A549 (cell line): ENCODE measurements at regions not wholly inside any gene's neighbourhood (a gene's known extent, or its start where the extent isn't known, plus 50 kb on each side); places are given as distances from the start of the nearest gene placed in this dataset.
A peak's percentile ranks its signal among the peaks of the same experiment; 100 is the strongest.

ENCODE experiments used
- ATAC-seq, 2 experiments: fragments of 200-7000 bp in 1 of 2; fragments of >200 bp in 1 of 2; cut with Nextera tagmentation in 1 of 2; cut with Tn5 transposase in 1 of 2; 3 replicates each; pipeline versions ENCODE4 v1.8.0 to v1.9.1; 2018 to 2020; ENCODE audit warnings: mild to moderate bottlenecking in 1 of 2, moderate library complexity in 1 of 2
- CTCF ChIA-PET: fragments of 300-600 bp; sonication (Branson Sonifier 250); formaldehyde crosslinking; extraction: SDS; loops from one replicate; lab custom pipeline; 2021; ENCODE audit warnings: antibody characterized with exemption, inconsistent platforms; lab: Yijun Ruan, JAX
- POLR2A ChIA-PET: fragments of 350-600 bp; formaldehyde crosslinking; extraction: SDS; loops from one replicate; lab custom pipeline; 2021; ENCODE audit warnings: antibody characterized with exemption, inconsistent platforms; lab: Yijun Ruan, JAX
- DNase-seq, 2 experiments: peaks; one replicate each; pipeline versions ENCODE4 v3.0.0 to v3.0.0-alpha.2; 2011 to 2016; ENCODE audit warnings: low read depth in 1 of 2, low spot score in 1 of 2
- FAIRE-seq: peaks from 2 replicates; lab custom pipeline; 2011; peaks lifted over from hg19 to GRCh38; lab: Jason Lieb, UNC
- H3K27ac ChIP-seq, 2 experiments: fragments of >200 bp; sonication (Bioruptor Twin); formaldehyde crosslinking; 3 replicates each; pipeline ENCODE4 v1.5.1; 2016 to 2017
- H3K4me1 ChIP-seq: fragments of >200 bp; sonication (Bioruptor Twin); formaldehyde crosslinking; 3 replicates; pipeline ENCODE4 v1.6.1; 2016
- H3K4me2 ChIP-seq: fragments of >200 bp; sonication (Bioruptor Twin); formaldehyde crosslinking; 3 replicates; pipeline ENCODE4 v1.6.1; 2016
- H3K4me3 ChIP-seq: fragments of >200 bp; sonication (Bioruptor Twin); formaldehyde crosslinking; 3 replicates; pipeline ENCODE4 v1.5.1; 2016
- H3K9me3 ChIP-seq: fragments of >200 bp; sonication (Bioruptor Twin); formaldehyde crosslinking; 3 replicates; pipeline ENCODE4 v1.6.1; 2016
- BHLHE40 ChIP-seq: IDR thresholded peaks from 2 replicates; pipeline ENCODE4 v1.6.1; 2012; ENCODE audit warnings: low read depth, low read length, inconsistent platforms
- CBX2 ChIP-seq: fragments of 200-600 bp; sonication (generic); IDR thresholded peaks from 2 replicates; pipeline ENCODE4 v1.6.1; 2016; ENCODE audit warnings: low read depth, mild to moderate bottlenecking, borderline replicate concordance
- CBX8 ChIP-seq: fragments of 200-600 bp; sonication (generic); IDR thresholded peaks from 2 replicates; pipeline ENCODE4 v1.6.1; 2016
- CEBPB ChIP-seq, 2 experiments: fragments of >200 bp in 1 of 2; sonication (Bioruptor Twin) in 1 of 2; formaldehyde crosslinking in 1 of 2; IDR thresholded peaks; 2 replicates each; pipeline ENCODE4 v1.6.1; 2012 to 2016
- CHD2 ChIP-seq: fragments of 150-350 bp; IDR thresholded peaks from 2 replicates; pipeline ENCODE4 v1.6.1; 2014; ENCODE audit warnings: low read length; ENCODE audit not compliant: partially characterized antibody
- CTCF ChIP-seq: fragments of >200 bp; sonication (Bioruptor Twin); formaldehyde crosslinking; IDR thresholded peaks from 3 replicates; pipeline ENCODE4 v1.5.1; 2016
- E2F6 ChIP-seq: IDR thresholded peaks from 2 replicates; pipeline ENCODE4 v1.6.1; 2012; ENCODE audit warnings: low read depth, borderline replicate concordance
- EHMT2 ChIP-seq: fragments of 200-600 bp; sonication (generic); IDR thresholded peaks from 2 replicates; pipeline ENCODE4 v1.6.1; 2016; ENCODE audit warnings: antibody characterized with exemption, low read depth, mild to moderate bottlenecking, moderate library complexity
- ESRRA ChIP-seq: fragments of 150-350 bp; IDR thresholded peaks from 2 replicates; pipeline ENCODE4 v1.6.1; 2014; ENCODE audit warnings: mild to moderate bottlenecking, low read length, borderline replicate concordance
- FOSB ChIP-seq: fragments of 250-450 bp; sonication (Bioruptor Pico); IDR thresholded peaks from 2 replicates; pipeline ENCODE4 v1.5.0; 2020; ENCODE audit warnings: mild to moderate bottlenecking, moderate library complexity
- GATA3 ChIP-seq: IDR thresholded peaks from 2 replicates; pipeline ENCODE4 v1.6.1; 2012; ENCODE audit warnings: borderline replicate concordance
- HES2 ChIP-seq: fragments of >200 bp; sonication (Bioruptor Twin); formaldehyde crosslinking; IDR thresholded peaks from 2 replicates; pipeline ENCODE4 v1.6.1; 2016
- HEYL ChIP-seq: fragments of 250-450 bp; sonication (Bioruptor Pico); IDR thresholded peaks from 2 replicates; pipeline ENCODE4 v1.8.0; 2021; ENCODE audit warnings: mild to moderate bottlenecking, moderate library complexity
- HOXB13 ChIP-seq: fragments of 250-450 bp; sonication (Bioruptor Pico); IDR thresholded peaks from 2 replicates; pipeline ENCODE4 v1.5.0; 2020; ENCODE audit warnings: low read depth, mild to moderate bottlenecking, moderate library complexity
- JUN ChIP-seq, 2 experiments: fragments of >200 bp; sonication (Bioruptor Twin); formaldehyde crosslinking; IDR thresholded peaks; 2 replicates in 1 of 2; 3 replicates in 1 of 2; pipeline ENCODE4 v1.6.1; 2016 to 2017
- JUNB ChIP-seq: fragments of >200 bp; sonication (Bioruptor Twin); formaldehyde crosslinking; IDR thresholded peaks from 2 replicates; pipeline ENCODE4 v1.6.1; 2016
- MAFK ChIP-seq: fragments of 450-650 bp; IDR thresholded peaks from 2 replicates; pipeline ENCODE4 v1.6.1; 2014; ENCODE audit not compliant: partially characterized antibody
- MAZ ChIP-seq: fragments of 150-350 bp; IDR thresholded peaks from 2 replicates; pipeline ENCODE4 v1.6.1; 2014; ENCODE audit warnings: antibody characterized with exemption, low read depth, low read length, borderline replicate concordance
- MYC ChIP-seq: IDR thresholded peaks from 2 replicates; pipeline ENCODE4 v1.6.1; 2012; ENCODE audit warnings: mild to moderate bottlenecking, inconsistent platforms, low read length, improper control_type of control experiment, borderline replicate concordance
- PHF8 ChIP-seq: fragments of 200-600 bp; sonication (generic); IDR thresholded peaks from 2 replicates; pipeline ENCODE4 v1.6.1; 2016; ENCODE audit warnings: low read depth, mild to moderate bottlenecking, antibody characterized with exemption, moderate library complexity, borderline replicate concordance
- POLR2A ChIP-seq: IDR thresholded peaks from 2 replicates; pipeline ENCODE4 v1.6.1; 2012; ENCODE audit warnings: mild to moderate bottlenecking, low read length
- POLR2AphosphoS2 ChIP-seq: conservative IDR thresholded peaks from 2 replicates; pipeline ENCODE4 v1.6.1; 2012; ENCODE audit warnings: low read length, improper control_type of control experiment, inconsistent platforms
- RFX5 ChIP-seq: fragments of 450-650 bp; IDR thresholded peaks from 2 replicates; pipeline ENCODE4 v1.7.1; 2014; ENCODE audit warnings: antibody characterized with exemption, mild to moderate bottlenecking, moderate library complexity
- RNF2 ChIP-seq: fragments of 200-600 bp; sonication (generic); IDR thresholded peaks from 2 replicates; pipeline ENCODE4 v1.6.1; 2016; ENCODE audit warnings: low read depth, mild to moderate bottlenecking, antibody characterized with exemption, moderate library complexity, borderline replicate concordance
- TFCP2L1 ChIP-seq: fragments of 250-450 bp; sonication (Bioruptor Pico); IDR thresholded peaks from 2 replicates; pipeline ENCODE4 v1.5.0; 2021; ENCODE audit warnings: mild to moderate bottlenecking
- TP53 ChIP-seq: fragments of 250-450 bp; sonication (Bioruptor Pico); IDR thresholded peaks from 2 replicates; pipeline ENCODE4 v1.5.0; 2021; ENCODE audit warnings: mild to moderate bottlenecking, moderate library complexity
- ZSCAN20 ChIP-seq: fragments of 250-450 bp; sonication (Bioruptor Pico); IDR thresholded peaks from 2 replicates; pipeline ENCODE4 v1.8.0; 2022; ENCODE audit warnings: mild to moderate bottlenecking, moderate library complexity
- WGBS: methylation state at CpG from one replicate; pipeline ENCODE4 v1.1.6; 2017; ENCODE audit errors: missing lambda C conversion rate; 5-methylcytosine and 5-hydroxymethylcytosine counted together
- TF ChIP-seq, protein P1 (sequence below): fragments of 250-450 bp; sonication (Bioruptor Pico); IDR thresholded peaks from 2 replicates; pipeline ENCODE4 v1.5.0; 2020; ENCODE audit warnings: low read depth, mild to moderate bottlenecking, moderate library complexity

GRCh38 chr13:31043957-31044356 is 111.5 kb downstream of the TEX26 start:
- no peaks in the 10 kb centered on the region for H3K9me3 ChIP-seq
- peak overlapping the region in 1 of 2 experiments; percentile 66; a peak in 2 of 6 replicates for H3K27ac ChIP-seq
- no peak overlapping the region for H3K4me2 ChIP-seq
- H3K4me1 ChIP-seq, result peaks cover 24% of the 10 kb centered on the region
- no peak overlapping the region for H3K4me3 ChIP-seq
- no peak for FAIRE-seq
- ChIA-PET CTCF (interaction anchor here (0.9 to 2.5 kb wide), 12 partner anchors 13 to 236 kb away, joined by 3 to 11 read pairs (median 4); no protein-coding TSS in a partner anchor), POLR2A (no interaction called here)
- no peak for DNase-seq
- peak; percentile 5 to 12; a peak in 3 of 6 replicates for ATAC-seq
- whole genome bisulfite sequencing, result 64% methylated on average over 16 of the region's 16 CpGs
- TF ChIP-seq, protein P1, sequence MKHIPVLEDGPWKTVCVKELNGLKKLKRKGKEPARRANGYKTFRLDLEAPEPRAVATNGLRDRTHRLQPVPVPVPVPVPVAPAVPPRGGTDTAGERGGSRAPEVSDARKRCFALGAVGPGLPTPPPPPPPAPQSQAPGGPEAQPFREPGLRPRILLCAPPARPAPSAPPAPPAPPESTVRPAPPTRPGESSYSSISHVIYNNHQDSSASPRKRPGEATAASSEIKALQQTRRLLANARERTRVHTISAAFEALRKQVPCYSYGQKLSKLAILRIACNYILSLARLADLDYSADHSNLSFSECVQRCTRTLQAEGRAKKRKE (CRISPR knock-in tag), result no peak
- TF ChIP-seq CEBPB (IDR thresholded peaks at IDR 0.05) (no peak), PHF8 (no peak), CBX2 (no peak), MYC (no peak), CBX8 (no peak), ESRRA (no peak), GATA3 (no peak), FOSB (no peak), MAFK (no peak), RFX5 (no peak), POLR2AphosphoS2 (no peak), HOXB13 (no peak), TFCP2L1 (CRISPR knock-in tag) (no peak)

DNA sequence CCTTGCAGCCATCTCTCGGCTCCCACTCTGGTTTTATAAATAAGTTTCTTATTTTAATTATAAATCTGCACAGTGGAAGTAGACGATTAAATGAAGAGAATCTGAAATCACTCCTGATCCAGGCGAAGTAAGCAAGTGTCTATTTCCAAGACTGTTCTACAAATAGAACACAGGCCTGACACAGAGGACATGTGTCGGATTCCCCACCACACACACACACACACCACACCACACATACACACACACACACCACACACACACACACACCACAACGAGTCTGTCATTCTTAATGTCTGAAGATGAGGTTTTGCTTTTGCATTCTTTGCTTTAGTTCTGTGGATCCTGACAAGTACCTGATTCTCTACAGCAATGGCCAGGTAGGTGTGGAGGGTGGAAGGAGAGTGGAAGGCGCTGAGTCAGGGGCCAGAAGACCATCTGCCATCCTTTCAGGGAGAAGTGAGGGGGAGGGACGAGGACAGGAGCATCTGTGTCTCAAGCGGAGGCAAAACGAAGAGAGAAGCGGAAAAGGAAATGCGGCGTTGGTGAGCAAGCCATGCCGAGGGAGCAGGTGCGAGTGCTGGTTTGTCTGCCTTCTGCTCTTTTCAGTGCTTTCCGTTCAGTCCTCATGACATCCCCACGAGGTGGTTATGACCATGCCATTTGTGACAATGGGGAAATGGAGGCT is 110.2 kb downstream of the TEX26 start:
- Histone ChIP-seq H3K9me3 (no peaks in the 10 kb centered on the region), H3K4me3 (no peak overlapping the region), H3K4me2 (no peak overlapping the region), H3K27ac (no peak overlapping the region), H3K4me1 (peaks cover 24% of the 10 kb centered on the region)
- 76% methylated on average over 16 of the region's 16 CpGs for WGBS
- POLR2A ChIA-PET, result no interaction called here
- TF ChIP-seq HEYL (CRISPR knock-in tag) (no peak), JUNB (no peak), HOXB13 (no peak), CTCF (no peak), MYC (no peak), BHLHE40 (no peak), MAZ (no peak), RFX5 (no peak), MAFK (no peak), E2F6 (no peak), CHD2 (no peak), POLR2A (no peak), HES2 (no peak), JUN (IDR thresholded peaks at IDR 0.05) (no peak), TP53 (CRISPR knock-in tag) (no peak), ZSCAN20 (no peak), EHMT2 (no peak), RNF2 (no peak)
- no peak for FAIRE-seq
- no peak for DNase-seq
- CTCF ChIA-PET, result interaction anchor here (1.1 kb wide), 1 partner anchor 177 kb away, joined by 4 read pairs; no protein-coding TSS in a partner anchor
- no peak for ATAC-seq
